ENCODE measurements at regions not wholly inside any gene's neighbourhood (a gene's known extent, or its start where the extent isn't known, plus 50 kb on each side); places are given as distances from the start of the nearest gene placed in this dataset.

DNA sequence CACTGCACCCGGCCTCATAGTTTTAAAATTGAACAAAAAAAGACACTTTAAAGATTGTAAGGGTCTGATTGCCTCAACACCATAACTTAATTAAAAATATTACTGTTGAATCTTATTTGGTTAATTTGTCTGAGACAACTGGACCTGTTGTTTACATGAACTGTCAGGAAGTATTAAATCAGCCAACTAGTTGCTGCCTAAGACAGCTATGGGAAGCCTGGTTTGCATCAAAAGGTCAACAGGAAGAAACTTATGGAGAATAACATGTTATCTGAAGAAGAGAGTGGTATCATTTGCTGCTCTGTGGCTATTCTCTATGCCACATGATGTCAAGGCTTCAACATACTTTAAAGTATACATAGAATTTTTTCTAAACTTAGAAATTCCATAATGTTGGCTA lies 853.5 kb upstream of the ADAMTS5 start:
- H3K4me3 Mint-ChIP-seq, result no peak overlapping the region
- peaks cover 23% of the 10 kb centered on the region for H3K4me1 Mint-ChIP-seq
- no peak for DNase-seq (ENCODE audit: low spot score in 2 of 2, unreplicated experiment in 2 of 2)
- no peaks in the 10 kb centered on the region for H3K27me3 Mint-ChIP-seq (ENCODE audit: low read depth)
- no peaks in the 10 kb centered on the region for H3K36me3 Mint-ChIP-seq
- TF ChIP-seq CTCF (IDR thresholded peaks at IDR 0.05; ENCODE audit: unreplicated experiment), result no peak
- peaks cover 4% of the 10 kb centered on the region for H3K9me3 Mint-ChIP-seq
- no peak overlapping the region for H3K27ac Mint-ChIP-seq

DNA sequence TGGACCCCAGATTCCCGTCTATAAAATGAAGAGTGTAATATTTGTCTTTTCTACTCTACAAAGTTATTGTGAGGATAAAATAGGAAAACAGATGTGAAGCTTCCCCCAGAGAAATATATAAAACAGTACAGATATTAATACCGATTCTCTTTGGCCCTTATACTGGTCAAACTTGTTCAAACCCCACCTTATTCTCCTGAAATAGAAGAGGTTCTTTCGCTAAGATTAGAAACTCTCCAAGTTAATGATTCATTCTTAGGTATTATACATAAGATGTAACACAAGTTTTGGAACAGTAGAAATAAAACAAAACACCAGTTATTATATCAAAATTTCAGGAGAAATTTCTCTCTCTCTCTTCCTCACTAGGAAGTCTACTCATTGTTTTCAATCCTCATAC lies 852.4 kb upstream of the ADAMTS5 start:
- Mint-ChIP-seq H3K27ac (peak overlapping the region; percentile 66), H3K36me3 (no peaks in the 10 kb centered on the region), H3K4me3 (no peak overlapping the region), H3K9me3 (peaks cover 4% of the 10 kb centered on the region), H3K27me3 (ENCODE audit: low read depth) (no peaks in the 10 kb centered on the region), H3K4me1 (peaks cover 23% of the 10 kb centered on the region)
- TF ChIP-seq CTCF (IDR thresholded peaks at IDR 0.05; ENCODE audit: unreplicated experiment), result no peak
- no peak for DNase-seq (ENCODE audit: low spot score in 2 of 2, unreplicated experiment in 2 of 2)

DNA sequence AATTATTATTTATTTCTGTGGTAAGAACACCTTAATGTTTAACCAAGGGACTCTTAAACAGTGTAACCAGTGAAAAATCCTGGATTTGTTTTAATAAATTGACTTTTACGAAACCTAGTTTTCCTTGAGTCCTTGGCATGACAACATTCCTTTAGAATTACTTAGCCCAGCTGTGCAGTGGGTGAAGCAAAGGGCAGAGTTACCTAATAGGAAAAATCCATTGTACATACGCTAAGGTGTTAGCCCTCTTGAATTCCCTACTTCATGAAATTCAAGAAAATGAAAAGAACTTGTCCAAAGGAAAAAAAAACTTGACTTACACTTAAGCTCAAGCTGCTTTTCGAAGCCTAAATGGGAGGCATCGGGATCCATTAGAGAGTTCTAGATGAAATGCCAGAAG lies 852.0 kb upstream of the ADAMTS5 start:
- H3K9me3 Mint-ChIP-seq, result peaks cover 4% of the 10 kb centered on the region
- peak overlapping the region; percentile 79 for H3K27ac Mint-ChIP-seq
- TF ChIP-seq CTCF (IDR thresholded peaks at IDR 0.05; ENCODE audit: unreplicated experiment), result no peak
- no peaks in the 10 kb centered on the region for H3K36me3 Mint-ChIP-seq
- H3K27me3 Mint-ChIP-seq (ENCODE audit: low read depth), result no peaks in the 10 kb centered on the region
- peaks cover 23% of the 10 kb centered on the region for H3K4me1 Mint-ChIP-seq
- H3K4me3 Mint-ChIP-seq, result no peak overlapping the region
- no peak for DNase-seq (ENCODE audit: low spot score in 2 of 2, unreplicated experiment in 2 of 2)

GRCh38 chr21:27817902-27818623 lies 851.2 kb upstream of the ADAMTS5 start:
- Mint-ChIP-seq H3K27me3 (ENCODE audit: low read depth) (no peaks in the 10 kb centered on the region), H3K9me3 (peaks cover 4% of the 10 kb centered on the region), H3K36me3 (no peaks in the 10 kb centered on the region), H3K27ac (peak overlapping the region; percentile 79), H3K4me3 (no peak overlapping the region), H3K4me1 (peaks cover 29% of the 10 kb centered on the region)
- TF ChIP-seq CTCF (IDR thresholded peaks at IDR 0.05; ENCODE audit: unreplicated experiment), result no peak
- DNase-seq (ENCODE audit: low spot score in 2 of 2, unreplicated experiment in 2 of 2), result no peak

DNA sequence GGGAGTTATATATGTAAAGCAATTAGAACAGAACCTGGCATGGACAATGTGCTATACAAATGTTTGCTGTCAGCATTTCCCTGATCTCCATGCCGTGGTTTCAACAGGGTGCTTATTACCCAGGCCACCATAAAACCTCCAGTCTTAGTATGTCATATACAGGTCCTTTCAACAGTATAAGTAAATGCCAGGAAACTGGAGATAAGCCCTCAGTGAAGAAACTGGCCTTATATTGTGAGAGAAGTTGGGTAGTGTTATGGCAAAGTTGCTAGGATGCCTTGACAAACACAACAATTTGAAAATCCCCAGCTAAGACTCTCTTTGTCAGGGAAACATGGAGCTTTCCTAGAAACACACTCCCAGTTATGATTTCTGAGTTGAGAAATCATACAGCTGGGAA lies 850.2 kb upstream of the ADAMTS5 start:
- Mint-ChIP-seq H3K9me3 (peaks cover 4% of the 10 kb centered on the region), H3K4me1 (peaks cover 29% of the 10 kb centered on the region), H3K4me3 (no peak overlapping the region), H3K27me3 (ENCODE audit: low read depth) (no peaks in the 10 kb centered on the region), H3K27ac (peak overlapping the region; percentile 59), H3K36me3 (no peaks in the 10 kb centered on the region)
- TF ChIP-seq CTCF (IDR thresholded peaks at IDR 0.05; ENCODE audit: unreplicated experiment), result no peak
- no peak for DNase-seq (ENCODE audit: low spot score in 2 of 2, unreplicated experiment in 2 of 2)

Data from mesothelial cell of epicardium (in vitro differentiated cells).